Erythroblast (primary cell): ENCODE measurements at regions not wholly inside any gene's neighbourhood (a gene's known extent, or its start where the extent isn't known, plus 50 kb on each side); places are given as distances from the start of the nearest gene placed in this dataset.

Experiments used
- GATA1 ChIP-seq: IDR thresholded peaks from 2 replicates; pipeline ENCODE4 v1.6.1; 2011; ENCODE audit warnings: low read depth, mild to moderate bottlenecking, control low read depth, low read length, moderate library complexity
- POLR2A ChIP-seq: IDR thresholded peaks from 2 replicates; pipeline ENCODE4 v1.6.1; 2011; ENCODE audit warnings: mild to moderate bottlenecking, low read length

GRCh38 chr5:96324708-96325107, 108.3 kb downstream of the PCSK1 start:
- TF ChIP-seq POLR2A (no peak), GATA1 (no peak)
